HG03442 (cell line): ENCODE measurements at regions not wholly inside any gene's neighbourhood (a gene's known extent, or its start where the extent isn't known, plus 50 kb on each side); places are given as distances from the start of the nearest gene placed in this dataset.

Experiments used
- ATAC-seq: cut with Tn5 transposase; IDR thresholded peaks from one replicate; pipeline ENCODE4 v1.9.1; 2021; ENCODE audit warnings: mild to moderate bottlenecking, moderate library complexity; ENCODE audit not compliant: unreplicated experiment

DNA sequence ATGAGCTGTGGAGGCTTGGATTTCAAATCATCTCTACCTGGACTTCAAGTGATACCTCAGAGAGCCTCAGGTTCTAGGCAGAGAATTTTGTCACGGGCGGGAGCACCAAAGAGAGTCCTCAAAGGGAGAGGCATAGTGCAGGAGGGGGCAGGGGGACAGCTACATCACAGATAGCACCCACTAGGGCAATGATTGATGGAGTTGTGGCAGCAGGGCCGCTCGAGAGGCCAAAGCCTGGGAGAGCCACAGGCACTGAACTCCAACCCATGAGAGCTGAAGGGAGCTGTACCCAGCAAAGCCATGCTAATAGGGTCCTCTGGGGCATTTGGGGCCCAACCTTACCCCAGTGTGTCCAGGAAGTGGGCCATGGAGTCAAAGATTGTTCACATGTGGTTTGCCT lies 232.0 kb upstream of the PCDH15 start:
- no peak for ATAC-seq

DNA sequence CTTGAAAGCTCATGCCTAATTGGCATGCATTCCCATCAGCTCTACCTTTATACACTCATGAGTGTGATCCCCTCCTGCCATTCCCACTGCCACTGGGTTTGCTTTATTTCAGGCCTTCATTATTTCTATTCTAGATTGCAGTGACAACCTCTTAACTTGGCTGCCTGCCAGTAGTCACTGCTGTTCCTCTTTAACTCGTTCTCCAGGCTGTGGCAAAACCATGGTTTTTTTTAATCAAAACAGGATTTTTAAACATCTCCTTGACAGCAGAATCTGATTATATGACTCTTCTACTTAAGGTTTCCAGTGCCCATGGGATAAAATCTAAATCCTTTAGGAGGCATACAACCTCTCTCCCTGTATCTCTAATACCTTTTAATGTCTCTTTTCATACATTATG lies 223.7 kb upstream of the PCDH15 start:
- ATAC-seq = no peak

DNA sequence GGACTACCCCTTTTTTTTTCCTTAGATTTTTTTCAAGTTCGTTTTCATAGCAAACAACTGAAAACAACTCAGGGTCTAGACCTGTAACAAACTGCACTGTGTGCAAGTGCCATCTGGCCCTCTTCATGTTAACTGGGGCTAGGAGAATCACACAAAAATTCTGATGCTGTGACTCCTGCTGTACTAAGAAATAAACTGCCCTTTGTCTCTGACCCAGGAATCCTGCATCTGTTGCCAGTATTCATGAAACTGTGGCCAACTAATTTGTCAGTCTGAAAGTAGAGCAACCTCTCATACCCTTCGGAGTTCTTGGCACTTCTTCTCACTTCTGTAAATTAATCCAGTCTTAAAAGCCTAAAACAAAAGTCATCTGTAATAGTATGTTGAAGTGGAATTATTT lies 218.4 kb upstream of the PCDH15 start:
- ATAC-seq = no peak

DNA sequence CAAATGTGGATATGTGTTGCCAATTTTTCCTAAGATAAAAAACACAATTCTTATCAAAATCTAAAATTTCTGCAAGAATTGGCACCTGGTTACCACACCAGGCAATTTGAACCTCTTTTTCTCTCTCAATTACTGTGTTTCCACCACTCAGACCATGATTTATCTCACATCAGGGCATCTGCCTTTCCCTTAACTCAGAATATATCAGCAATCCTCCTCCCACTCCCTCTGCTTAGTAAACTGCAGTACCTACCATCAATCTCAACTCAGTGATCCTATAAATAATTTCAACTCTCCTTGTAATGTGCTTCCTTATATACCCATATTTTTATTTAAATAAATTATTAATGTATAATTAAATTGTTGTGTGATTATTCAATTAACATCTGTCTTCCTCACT lies 212.3 kb upstream of the PCDH15 start:
- no peak for ATAC-seq

DNA sequence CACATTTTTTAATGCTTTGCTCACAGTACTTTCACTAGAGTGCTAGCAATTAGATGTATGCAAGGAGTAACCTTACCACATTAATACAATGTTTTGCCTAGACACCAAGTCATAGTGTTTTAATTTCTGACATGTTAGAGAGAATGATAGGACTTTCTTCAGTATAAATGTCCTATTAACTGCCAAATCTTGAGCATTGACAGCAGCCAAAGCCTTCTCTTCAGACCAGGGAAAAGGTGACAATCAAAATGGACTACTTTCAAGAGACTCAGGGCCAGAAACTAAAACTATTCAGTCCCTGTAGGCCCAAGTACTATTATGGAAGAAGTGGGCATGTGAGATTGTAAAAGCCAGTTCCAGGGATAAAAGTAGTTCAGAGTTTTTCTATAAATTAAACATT lies 201.4 kb upstream of the PCDH15 start:
- ATAC-seq = no peak

DNA sequence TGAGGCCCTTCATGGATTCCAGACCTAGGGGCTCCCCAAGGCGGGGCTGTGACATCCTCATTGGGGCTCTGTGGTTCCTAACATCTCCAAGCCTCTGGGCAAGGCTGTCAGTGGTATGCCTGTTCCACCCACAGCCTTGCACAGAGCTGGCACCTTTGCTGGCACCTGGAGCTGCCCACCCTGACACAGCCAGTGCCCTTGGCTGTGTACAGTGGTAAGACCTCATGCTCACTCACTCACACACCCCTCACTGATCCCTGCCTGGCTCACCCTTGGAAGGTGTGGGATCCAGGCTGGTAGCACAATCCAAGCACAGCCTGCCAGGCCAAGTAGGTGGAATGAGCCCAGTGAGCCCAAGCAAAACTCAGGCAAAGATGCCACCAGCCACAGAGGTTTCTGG lies 200.4 kb upstream of the PCDH15 start:
- ATAC-seq = no peak

DNA sequence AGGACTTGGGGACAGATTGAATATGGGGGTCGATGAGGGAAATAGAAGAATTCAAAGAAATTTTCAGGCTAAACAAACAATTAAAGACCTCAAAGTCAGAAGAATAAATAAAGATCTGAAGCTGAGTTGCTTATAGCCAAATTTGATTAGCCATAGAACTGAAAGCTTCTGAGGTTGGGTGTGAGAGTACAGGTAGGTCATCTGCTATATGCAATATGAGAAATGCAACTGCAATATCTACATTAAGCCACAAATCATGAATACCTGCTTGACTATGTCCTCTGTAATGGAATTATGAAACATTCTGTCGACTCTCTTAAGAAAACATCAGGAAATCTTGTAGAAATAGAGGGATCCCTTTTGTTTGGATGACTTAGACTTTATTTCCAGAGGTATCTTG lies 192.1 kb upstream of the PCDH15 start:
- ATAC-seq = no peak

DNA sequence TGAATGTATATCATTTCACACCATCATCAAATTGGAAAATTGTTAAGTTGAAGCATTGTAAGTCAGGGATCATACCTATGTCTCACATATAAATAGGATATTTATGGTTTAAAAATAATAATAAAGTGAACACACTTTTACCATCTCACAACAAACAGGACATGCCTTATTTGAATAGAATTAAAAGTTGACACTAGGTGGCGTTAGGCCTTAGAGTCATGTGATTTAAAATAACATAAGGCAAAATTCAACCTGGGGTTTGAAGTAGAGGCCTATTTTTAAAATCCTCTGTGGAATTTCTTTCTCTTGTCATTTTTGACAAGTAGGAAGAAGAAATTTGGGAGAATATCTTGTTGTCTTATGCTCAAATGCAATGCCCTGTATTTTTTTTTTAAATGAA lies 184.7 kb upstream of the PCDH15 start:
- ATAC-seq = peak; percentile 49

DNA sequence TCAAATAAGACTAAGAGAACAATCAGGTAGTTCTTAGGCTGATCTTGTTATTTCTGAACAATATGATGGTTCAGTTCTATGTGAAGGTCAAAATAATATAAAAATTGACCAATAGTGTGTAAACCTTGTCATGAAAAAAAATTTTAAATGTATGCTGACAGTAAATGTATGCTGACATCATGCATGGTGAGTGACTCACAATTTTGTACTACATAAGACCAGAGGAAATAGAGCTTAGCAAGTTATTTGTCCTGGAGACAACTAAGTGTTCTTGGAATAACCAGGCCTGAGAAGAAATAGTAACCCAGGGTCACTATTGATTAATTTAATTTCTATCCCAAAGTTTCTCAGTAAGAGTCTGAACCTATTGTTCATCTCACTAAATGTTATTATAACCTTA lies 182.2 kb upstream of the PCDH15 start:
- no peak for ATAC-seq

DNA sequence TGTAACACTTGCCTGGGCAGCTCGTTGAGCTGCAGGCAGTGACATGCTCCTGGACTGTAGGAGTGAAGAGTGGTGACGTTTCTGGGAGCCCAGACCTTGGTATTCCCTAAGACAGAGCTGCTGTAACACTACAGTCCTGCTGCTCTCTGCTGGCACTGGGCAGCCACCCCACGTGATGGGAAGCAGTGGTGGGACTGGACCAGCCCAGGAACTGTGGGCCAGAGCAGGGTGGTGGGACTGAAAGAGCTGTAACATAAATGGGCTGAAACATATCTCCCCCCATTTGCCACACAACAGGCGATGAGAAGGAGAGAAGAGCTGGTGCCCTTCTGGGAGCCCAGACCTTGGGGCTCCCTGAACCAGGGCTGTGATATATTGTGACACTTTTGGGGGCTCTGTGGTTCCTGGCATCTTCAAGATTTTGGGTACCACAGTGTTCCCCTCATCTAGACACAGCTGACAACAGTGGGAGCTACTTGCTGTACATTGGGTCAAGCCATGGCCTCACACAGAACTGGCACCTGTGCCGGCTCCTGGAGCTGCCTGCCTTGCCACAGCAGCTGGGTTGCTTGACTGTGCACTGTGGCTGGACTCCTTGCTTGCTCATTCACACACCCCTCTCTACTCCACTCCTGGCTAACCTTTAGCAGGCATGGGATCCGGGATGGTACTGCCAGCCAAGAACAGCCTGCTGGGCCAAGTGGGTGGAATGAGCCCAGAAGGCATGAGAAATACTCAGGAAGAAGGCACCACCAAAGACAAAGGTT lies 161.3 kb upstream of the PCDH15 start:
- no peak for ATAC-seq

DNA sequence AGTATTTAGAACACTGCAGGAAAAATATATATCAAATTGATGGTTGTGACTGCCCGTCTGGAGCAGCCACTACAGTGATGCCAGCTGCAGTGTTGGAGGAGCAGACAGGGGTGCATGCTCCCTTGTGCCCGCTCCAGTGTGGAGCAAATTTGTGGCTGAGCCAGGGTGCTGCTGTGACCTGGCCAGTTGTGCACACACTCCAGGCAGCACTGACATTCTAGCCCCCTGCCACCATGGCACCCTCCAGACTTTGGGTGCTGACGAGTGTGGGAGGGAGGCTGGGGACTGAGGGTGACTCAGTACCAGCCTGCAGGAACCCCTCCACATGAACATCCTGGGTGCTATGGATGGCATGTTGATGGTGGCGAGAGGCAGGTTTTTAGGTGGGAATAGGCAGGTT lies 160.0 kb upstream of the PCDH15 start:
- no peak for ATAC-seq

DNA sequence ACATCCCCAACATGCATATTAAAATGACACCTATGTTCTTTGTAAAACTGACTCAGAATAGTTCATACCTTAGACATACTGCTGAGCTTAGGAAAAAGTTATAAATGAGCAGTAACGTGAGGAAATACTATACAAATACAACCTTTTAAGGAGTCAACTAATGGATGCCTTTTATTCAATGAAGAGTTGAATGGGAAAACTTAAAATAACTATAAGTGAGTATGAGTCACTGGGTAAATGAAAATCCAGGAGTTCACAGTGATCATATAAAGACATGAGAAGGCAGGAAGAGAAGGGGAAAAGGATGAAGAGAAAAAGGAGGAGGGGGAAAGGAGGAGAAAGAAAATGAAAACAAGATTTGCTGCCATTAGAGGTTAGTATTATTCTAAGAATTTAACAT lies 157.8 kb upstream of the PCDH15 start:
- no peak for ATAC-seq

DNA sequence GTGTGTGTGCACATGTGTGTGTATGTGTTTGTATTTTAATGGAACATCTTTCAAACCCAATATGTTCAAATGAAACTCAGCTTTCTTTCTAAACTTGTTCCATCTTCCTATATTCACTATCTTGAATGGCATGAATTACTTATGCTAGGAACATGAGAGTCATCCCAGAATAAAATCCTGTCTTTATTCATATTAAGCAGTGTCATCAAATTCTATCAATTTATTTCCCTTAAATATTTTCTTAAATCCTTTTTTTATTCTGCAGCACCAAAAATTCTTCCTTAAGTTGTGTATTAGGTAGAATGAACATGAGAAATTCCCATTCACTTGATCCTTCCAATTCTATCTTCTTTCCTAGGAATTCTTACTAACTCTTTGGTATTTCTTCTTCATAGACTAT lies 146.6 kb upstream of the PCDH15 start:
- no peak for ATAC-seq

DNA sequence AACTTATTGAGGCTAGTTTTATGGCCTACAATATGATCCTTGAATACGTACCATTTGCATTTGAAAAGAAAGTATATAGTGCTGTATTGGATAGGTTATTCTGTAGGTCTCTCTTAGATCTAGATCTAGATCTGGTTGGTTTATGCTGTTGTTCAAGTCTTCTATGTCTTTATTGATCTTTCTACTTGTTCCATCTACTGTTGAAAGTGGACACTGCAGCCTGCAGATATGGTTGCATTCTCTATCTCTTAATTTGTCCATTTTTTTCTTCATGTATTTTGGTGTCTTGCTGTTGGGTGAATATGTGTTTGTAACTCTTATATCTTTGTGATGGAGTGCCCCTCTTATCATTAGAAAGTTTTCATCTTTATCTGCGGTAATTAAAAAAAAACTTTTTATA lies 139.4 kb upstream of the PCDH15 start:
- no peak for ATAC-seq

DNA sequence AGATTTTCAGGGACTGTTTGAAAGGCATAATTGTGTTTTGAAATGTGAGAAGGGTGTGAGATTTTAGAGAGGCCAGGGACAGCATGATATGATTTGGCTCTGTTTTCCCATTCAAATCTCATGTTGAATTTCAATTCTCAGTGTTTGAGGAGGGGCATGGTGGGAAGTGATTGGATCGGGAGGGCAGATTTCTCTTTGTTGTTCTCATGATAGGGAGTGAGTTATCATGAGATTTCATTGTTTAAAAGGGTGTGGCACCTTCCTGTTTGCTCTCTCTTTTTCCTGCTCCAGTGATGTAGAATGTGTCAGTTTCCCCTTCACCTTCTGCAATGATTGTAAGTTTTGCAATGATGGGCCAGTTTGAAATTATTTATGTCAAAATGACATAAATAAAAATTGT lies 113.0 kb upstream of the PCDH15 start:
- no peak for ATAC-seq

DNA sequence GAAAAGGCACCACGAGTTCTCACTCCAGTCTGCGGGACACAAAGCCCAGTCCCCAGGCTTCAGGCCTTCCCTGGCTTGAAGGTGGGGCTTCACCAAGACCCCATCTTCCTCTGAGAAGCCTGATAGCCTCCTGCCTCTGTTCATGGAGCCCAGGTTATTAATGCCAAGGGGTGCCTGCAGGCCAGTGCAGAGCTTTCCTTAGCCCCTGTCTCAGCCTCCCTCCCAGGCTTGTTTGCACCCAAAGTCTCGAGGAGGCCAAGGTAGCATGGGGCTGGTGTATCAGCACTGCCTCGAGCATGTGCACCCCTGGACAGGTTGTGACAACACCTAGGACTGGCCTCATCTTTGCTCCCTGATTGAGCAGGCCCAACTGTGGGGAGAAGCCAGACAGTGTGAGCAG lies 108.1 kb upstream of the PCDH15 start:
- ATAC-seq = no peak

DNA sequence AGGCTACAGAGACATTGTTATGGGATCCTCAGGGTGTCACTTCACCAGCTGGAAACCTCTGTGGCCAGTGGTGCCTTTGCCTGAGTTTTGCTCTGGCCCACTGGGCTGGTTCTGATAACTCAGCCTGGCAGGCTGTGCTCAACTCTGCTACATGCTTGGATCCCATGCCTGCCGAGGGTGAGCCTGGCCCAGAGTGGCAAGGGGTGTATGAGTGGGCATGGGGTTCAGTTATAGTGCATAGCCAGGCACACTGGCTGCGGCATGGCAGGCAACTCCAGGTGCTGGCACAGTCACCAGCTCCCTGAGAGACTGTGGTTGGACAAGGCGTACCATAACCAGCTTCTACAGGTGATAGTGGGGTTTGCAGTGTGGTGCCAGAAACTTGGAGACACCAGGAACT lies 107.0 kb upstream of the PCDH15 start:
- ATAC-seq = no peak

DNA sequence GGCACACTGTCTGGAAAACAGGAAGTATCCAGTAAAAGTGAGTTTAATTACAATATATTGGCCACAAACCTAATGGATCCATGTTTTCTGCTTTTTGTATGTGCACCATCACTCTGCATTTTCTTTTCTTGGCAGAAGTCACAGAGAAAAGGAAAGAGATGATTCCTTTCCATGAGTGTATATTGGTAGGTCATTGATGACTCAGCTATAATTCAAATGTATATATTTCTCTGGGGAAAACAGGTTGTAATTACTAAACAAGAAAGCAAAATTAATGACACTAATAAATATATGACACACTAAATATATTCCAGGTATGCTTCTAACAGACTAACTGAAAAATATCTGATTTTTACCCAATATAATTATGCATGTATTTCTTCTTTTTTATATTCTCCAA lies 105.9 kb upstream of the PCDH15 start:
- ATAC-seq = no peak

DNA sequence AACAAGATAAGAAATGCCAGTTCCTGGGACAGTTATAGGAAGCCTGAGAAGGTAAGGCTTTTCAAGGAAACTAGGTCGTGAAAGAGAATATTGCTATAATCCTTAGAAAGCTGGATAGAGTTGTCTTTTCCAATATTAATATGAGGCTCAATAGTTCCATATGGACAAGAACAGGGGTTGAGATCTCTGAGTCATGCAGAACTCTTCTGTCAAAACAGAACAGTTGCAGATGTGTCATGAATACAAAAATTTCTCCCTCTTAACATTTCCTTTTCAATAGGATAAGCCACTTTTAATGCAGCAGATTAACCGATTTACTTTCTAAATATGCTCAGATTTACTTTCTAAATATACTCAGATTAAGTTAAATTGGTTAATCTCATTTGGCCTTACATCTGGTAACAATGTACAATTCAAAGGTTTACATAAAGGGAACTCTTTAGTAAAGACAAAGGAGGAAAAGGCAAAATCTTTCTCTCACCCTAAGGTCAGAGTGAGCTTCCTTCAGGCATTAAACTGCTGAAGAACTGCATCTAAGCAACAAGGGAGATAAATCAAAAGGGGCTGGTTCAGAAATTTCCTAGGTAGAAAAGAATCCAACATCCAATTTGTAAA lies 104.7 kb upstream of the PCDH15 start:
- ATAC-seq = no peak

DNA sequence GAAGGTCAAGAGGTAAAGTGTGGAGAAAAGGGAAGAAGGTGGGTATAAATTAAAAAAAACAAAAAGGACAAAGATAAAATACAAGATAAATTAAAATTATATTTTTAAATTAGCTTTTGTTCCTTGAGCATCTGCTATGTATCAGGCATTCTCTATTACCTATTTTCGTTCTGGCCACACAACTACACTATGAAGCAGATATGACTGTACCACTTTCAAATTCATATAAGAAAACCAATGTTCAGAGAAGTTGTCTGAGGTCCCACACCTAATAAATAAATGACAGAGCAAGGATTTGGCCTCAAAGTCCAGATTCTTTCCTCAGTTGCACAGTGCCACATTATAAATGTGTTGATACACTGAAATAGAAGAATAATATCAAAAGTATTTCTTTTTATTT lies 103.8 kb upstream of the PCDH15 start:
- ATAC-seq = no peak

DNA sequence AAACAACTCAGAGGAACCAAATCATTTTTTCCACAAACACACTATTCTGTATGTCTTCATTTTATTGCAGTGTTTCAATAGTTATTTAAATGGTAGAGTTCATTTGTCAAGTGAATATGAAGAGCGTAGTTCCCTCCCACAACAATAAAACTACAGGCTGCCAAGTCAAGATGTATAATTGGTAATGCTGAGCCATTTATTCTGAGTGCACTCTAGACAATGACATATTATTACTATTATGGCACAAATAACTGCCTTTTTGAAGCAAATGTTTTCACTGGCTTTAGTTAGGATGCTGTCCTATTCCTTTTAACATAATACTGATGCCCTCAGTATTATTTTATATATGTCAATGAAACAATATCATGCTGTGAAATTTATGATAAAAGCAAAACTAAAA lies 102.7 kb upstream of the PCDH15 start:
- no peak for ATAC-seq

DNA sequence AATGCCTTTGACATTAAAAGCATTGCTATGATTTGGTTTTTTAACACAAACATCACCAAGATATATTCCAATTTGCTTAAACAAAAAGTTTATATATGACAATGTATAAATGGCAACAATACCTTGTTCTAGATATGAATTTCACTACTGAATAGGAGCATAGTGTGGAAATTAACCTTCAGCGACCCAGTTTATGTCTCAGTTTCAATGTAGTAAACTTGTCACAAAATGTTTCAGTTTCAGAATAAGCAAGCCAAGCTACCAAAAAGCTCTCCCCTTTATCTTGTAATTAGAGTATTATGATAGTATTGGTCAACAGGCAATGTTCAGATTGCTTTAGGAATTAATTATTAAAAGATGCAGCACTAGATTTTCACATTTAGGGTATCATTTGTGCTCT lies 99.6 kb upstream of the PCDH15 start:
- ATAC-seq = peak; percentile 70

DNA sequence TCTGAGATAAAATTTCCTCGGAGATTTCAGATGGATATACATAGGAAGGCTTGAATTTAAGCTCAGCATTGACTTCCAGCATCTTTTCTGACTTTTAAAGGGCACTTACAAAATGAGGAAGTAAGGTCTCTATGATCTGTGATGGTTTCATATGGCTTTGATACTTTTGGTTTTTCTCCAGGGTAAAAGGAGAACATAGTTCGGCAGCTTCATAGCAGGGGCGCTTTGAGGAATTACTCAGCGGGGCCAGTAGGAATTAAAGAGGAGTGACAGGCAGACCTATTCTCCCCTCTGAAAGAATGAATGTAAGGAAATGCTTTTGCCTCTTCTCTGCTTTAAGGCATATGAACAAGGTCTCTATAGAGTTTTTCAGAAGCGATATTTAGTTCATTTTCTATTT lies 80.0 kb upstream of the PCDH15 start:
- no peak for ATAC-seq
